Activated naive CD8-positive, alpha-beta T cell treated with anti-CD3 and anti-CD28 coated beads, Interleukin-2, amount 50 U/mL, for 24 hours (primary cell): ENCODE measurements at regions not wholly inside any gene's neighbourhood (a gene's known extent, or its start where the extent isn't known, plus 50 kb on each side); places are given as distances from the start of the nearest gene placed in this dataset.

ENCODE experiments used
- ATAC-seq: fragments of 150-1000 bp; cut with Tn5 transposase; one replicate; pipeline ENCODE4 v1.10.0; 2021
- DNase-seq: peaks from one replicate; pipeline ENCODE4 v3.0.0; 2021
- H3K27ac Mint-ChIP-seq: one replicate; pipeline ENCODE4 v1.8.0; 2021; ENCODE audit warnings: mild to moderate bottlenecking, mixed read lengths
- H3K27me3 Mint-ChIP-seq: one replicate; pipeline ENCODE4 v1.8.0; 2021; ENCODE audit warnings: mixed read lengths
- H3K36me3 Mint-ChIP-seq: one replicate; pipeline ENCODE4 v1.8.0; 2021; ENCODE audit warnings: low read depth, mixed read lengths
- H3K4me1 Mint-ChIP-seq: one replicate; pipeline ENCODE4 v1.8.0; 2021; ENCODE audit warnings: mixed read lengths
- H3K4me3 Mint-ChIP-seq: one replicate; pipeline ENCODE4 v1.8.0; 2021; ENCODE audit warnings: mild to moderate bottlenecking, moderate library complexity, mixed read lengths
- H3K9me3 Mint-ChIP-seq: one replicate; pipeline ENCODE4 v1.8.0; 2021; ENCODE audit warnings: mixed read lengths

GRCh38 chr18:60996822-60997221 lies 336.4 kb upstream of the CDH20 start:
- no peaks in the 10 kb centered on the region for H3K4me1 Mint-ChIP-seq
- DNase-seq (no peak), ATAC-seq (no peak)
- H3K4me3 Mint-ChIP-seq = no peak overlapping the region
- no peaks in the 10 kb centered on the region for H3K27me3 Mint-ChIP-seq
- H3K9me3 Mint-ChIP-seq = peaks cover 17% of the 10 kb centered on the region
- H3K36me3 Mint-ChIP-seq = no peaks in the 10 kb centered on the region
- no peak overlapping the region for H3K27ac Mint-ChIP-seq

GRCh38 chr18:61001138-61001537 lies 332.1 kb upstream of the CDH20 start:
- Mint-ChIP-seq H3K9me3 (peaks cover 16% of the 10 kb centered on the region), H3K27me3 (no peaks in the 10 kb centered on the region)
- ATAC-seq = no peak

DNA sequence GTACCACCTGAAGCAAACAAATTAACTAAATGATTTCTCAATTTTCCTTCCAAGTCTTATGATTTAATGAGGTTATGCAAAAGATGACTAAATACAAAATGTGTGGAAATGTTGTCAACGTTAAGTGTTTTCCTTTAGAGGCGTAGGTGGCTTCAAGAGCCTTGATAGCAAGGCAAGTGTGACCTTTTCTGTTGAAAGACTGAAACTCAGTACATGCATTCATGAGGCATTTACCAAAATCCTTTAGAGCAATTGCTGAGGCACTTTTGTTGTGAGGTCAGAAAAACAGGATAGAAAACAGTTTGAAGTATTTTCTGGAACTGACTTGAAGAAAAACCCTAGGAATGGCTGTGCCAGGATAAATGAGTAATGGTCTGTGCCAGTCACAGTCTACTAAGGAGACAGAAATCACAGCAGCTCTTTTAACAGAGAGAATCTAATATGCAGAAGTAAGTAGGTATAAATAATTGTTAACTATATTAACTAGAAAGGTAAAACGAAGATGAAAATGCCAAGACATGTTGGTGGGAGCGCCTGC lies 326.5 kb upstream of the CDH20 start:
- H3K4me3 Mint-ChIP-seq = no peak overlapping the region
- no peak overlapping the region for H3K27ac Mint-ChIP-seq
- H3K4me1 Mint-ChIP-seq = no peaks in the 10 kb centered on the region
- ATAC-seq (no peak), DNase-seq (no peak)
- H3K27me3 Mint-ChIP-seq = no peaks in the 10 kb centered on the region
- H3K9me3 Mint-ChIP-seq = peaks cover 9% of the 10 kb centered on the region
- H3K36me3 Mint-ChIP-seq = no peaks in the 10 kb centered on the region

More at GRCh38 chr18:61001138-61001537, 332.1 kb upstream of the CDH20 start:
- Mint-ChIP-seq H3K4me1 (no peaks in the 10 kb centered on the region), H3K36me3 (no peaks in the 10 kb centered on the region), H3K27ac (no peak overlapping the region), H3K4me3 (no peak overlapping the region)
- no peak for DNase-seq

GRCh38 chr18:61019338-61020301 lies 313.6 kb upstream of the CDH20 start:
- no peak for ATAC-seq
- no peak for DNase-seq
- Mint-ChIP-seq H3K4me3 (no peak overlapping the region), H3K27me3 (no peaks in the 10 kb centered on the region), H3K36me3 (no peaks in the 10 kb centered on the region), H3K27ac (no peak overlapping the region), H3K4me1 (no peaks in the 10 kb centered on the region), H3K9me3 (peaks cover 17% of the 10 kb centered on the region)

GRCh38 chr18:61025596-61025995 lies 307.6 kb upstream of the CDH20 start:
- no peak overlapping the region for H3K27ac Mint-ChIP-seq
- no peaks in the 10 kb centered on the region for H3K27me3 Mint-ChIP-seq
- no peak overlapping the region for H3K4me3 Mint-ChIP-seq
- ATAC-seq (no peak), DNase-seq (no peak)
- H3K36me3 Mint-ChIP-seq = no peaks in the 10 kb centered on the region
- H3K9me3 Mint-ChIP-seq = peaks cover 28% of the 10 kb centered on the region
- H3K4me1 Mint-ChIP-seq = no peaks in the 10 kb centered on the region

DNA sequence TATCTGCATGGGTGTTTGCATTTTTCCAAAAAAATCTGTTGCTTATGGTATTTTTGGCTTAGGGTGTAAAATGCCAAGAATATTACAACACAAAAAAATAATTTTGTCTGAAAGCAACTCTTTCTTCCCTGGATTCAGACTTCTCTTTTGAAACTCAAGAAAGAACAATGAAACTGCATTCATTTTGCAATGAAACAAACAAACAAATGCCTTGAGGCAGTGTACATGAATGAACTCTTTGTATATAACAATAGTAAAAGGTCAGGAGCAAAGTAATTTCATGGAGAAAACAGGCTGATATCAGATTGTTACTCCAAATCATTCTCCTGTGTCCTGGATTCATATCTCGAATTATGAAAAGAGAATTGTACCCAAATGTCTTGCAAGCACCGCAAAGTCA lies 301.6 kb upstream of the CDH20 start:
- Mint-ChIP-seq H3K9me3 (peaks cover 13% of the 10 kb centered on the region), H3K27me3 (no peaks in the 10 kb centered on the region), H3K4me3 (no peak overlapping the region), H3K36me3 (no peaks in the 10 kb centered on the region), H3K4me1 (no peaks in the 10 kb centered on the region), H3K27ac (no peak overlapping the region)
- ATAC-seq = no peak
- DNase-seq = no peak

GRCh38 chr18:61034580-61034979 lies 298.6 kb upstream of the CDH20 start:
- no peaks in the 10 kb centered on the region for H3K27me3 Mint-ChIP-seq
- H3K9me3 Mint-ChIP-seq = peaks cover 13% of the 10 kb centered on the region
- H3K4me3 Mint-ChIP-seq = no peak overlapping the region
- no peaks in the 10 kb centered on the region for H3K36me3 Mint-ChIP-seq
- H3K27ac Mint-ChIP-seq = no peak overlapping the region
- no peaks in the 10 kb centered on the region for H3K4me1 Mint-ChIP-seq
- ATAC-seq (no peak), DNase-seq (no peak)

DNA sequence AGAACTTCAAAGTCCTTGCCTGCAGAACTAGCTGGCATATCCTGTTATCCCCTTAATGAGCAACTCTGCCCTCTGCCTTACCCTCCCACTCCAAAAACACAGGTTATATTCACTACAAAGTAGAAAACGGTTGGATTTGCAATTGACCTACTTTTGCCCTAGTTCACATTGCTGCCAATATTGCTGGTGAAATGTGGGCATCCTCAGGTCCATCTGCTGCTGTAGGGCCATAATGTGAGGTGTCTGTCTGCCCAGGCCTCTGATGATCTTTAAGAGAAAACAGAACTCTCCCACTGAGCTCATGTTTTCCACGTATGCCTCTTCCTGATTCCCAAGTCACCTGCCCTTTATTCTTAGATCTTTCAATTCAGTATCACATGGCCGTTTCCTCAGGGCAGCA lies 294.0 kb upstream of the CDH20 start:
- no peaks in the 10 kb centered on the region for H3K36me3 Mint-ChIP-seq

DNA sequence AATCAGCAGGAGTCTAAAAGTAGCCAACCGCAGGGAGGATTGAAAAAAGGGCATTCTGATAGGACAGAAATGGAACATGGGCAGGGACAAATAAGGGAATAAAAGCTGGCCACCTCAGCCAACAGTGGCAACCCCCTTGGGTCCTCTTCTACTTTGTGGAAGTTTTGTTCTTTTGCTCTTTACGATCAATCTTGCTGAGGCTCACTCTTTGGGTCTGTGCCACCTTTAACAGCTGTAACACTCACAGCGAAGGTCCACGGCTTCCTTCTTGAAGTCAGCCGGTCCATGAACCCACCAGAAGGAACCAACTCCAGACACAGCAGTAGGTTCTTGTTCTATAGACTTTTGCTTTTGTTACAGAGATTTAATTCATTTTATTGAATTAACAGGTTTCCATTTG lies 285.4 kb upstream of the CDH20 start:
- DNase-seq (no peak), ATAC-seq (no peak)

More for the DNA sequence above, 294.0 kb upstream of the CDH20 start:
- H3K27me3 Mint-ChIP-seq = no peaks in the 10 kb centered on the region
- DNase-seq (no peak), ATAC-seq (no peak)
- peaks cover 2% of the 10 kb centered on the region for H3K9me3 Mint-ChIP-seq
- H3K27ac Mint-ChIP-seq = no peak overlapping the region
- H3K4me1 Mint-ChIP-seq = no peaks in the 10 kb centered on the region
- H3K4me3 Mint-ChIP-seq = no peak overlapping the region

GRCh38 chr18:61057443-61057842 lies 275.8 kb upstream of the CDH20 start:
- DNase-seq = no peak
- Mint-ChIP-seq H3K36me3 (no peaks in the 10 kb centered on the region), H3K27me3 (no peaks in the 10 kb centered on the region), H3K9me3 (no peaks in the 10 kb centered on the region), H3K4me3 (no peak overlapping the region), H3K27ac (no peak overlapping the region), H3K4me1 (no peaks in the 10 kb centered on the region)
- ATAC-seq = no peak

More for the DNA sequence above, 285.4 kb upstream of the CDH20 start:
- Mint-ChIP-seq H3K27me3 (no peaks in the 10 kb centered on the region), H3K36me3 (no peaks in the 10 kb centered on the region), H3K9me3 (no peaks in the 10 kb centered on the region), H3K4me3 (no peak overlapping the region), H3K4me1 (no peaks in the 10 kb centered on the region), H3K27ac (no peak overlapping the region)

DNA sequence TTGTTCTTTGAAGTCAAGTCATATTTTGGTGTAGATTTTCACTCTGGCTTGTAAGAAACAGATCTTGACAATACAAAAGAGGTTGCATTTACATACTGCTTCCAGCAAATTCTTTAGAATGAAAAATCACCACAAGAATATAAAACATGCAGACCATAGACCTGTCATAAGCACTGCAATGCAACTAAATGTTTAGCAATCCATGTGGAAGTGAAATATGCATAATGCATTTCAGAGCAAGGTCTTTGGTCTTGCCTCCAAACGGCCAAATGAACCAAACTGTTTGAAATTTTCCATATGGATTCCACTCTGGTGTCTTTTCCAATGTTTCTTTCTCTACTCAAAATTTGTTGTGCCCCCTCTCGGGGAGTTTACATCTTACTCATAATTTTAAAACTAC lies 271.0 kb upstream of the CDH20 start:
- ATAC-seq (no peak), DNase-seq (no peak)

DNA sequence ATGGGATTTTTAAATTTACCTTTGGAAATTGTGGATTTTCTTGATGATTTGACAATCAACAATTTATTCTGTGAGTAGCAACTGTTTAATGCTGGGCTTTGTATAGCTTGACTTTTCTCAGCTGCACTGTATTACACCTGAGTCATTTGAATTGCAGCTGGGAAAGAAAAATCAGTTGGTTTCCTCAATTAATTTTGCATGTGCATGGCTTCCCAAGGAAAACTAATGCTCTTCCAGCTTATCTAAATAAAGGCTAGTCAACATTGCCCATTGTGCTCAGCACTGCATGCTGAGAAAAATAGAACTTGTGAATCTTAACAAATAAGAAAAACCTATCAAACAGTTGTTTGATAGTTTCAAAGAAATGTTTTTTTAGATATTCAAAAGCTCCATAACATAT lies 268.3 kb upstream of the CDH20 start:
- H3K4me3 Mint-ChIP-seq = no peak overlapping the region
- no peaks in the 10 kb centered on the region for H3K27me3 Mint-ChIP-seq

More for the DNA sequence above, 271.0 kb upstream of the CDH20 start:
- no peak overlapping the region for H3K27ac Mint-ChIP-seq
- H3K4me3 Mint-ChIP-seq = no peak overlapping the region
- no peaks in the 10 kb centered on the region for H3K27me3 Mint-ChIP-seq
- no peaks in the 10 kb centered on the region for H3K9me3 Mint-ChIP-seq
- no peaks in the 10 kb centered on the region for H3K4me1 Mint-ChIP-seq
- no peaks in the 10 kb centered on the region for H3K36me3 Mint-ChIP-seq

DNA sequence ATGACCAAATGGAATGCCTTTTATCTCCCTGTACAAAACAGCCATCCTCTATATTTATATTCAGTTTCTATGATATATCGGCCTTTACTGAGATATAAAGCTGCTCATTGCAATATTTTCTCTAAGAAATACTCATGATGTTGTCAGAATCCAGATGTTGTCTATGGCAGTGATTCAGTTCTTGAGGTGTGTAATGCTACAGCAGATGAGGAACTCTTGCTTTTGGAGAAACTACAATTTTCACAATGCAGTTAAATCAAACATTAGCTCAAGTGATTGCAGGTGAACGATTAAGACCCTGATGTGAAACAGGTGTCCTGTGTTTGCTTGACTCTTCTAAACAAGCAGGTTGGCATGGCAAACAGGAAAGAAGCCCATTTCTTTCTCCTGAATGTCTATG lies 256.2 kb upstream of the CDH20 start:
- peaks cover 4% of the 10 kb centered on the region for H3K9me3 Mint-ChIP-seq
- no peaks in the 10 kb centered on the region for H3K36me3 Mint-ChIP-seq
- H3K4me1 Mint-ChIP-seq = no peaks in the 10 kb centered on the region
- no peak overlapping the region for H3K4me3 Mint-ChIP-seq
- DNase-seq = no peak
- H3K27ac Mint-ChIP-seq = no peak overlapping the region
- no peak for ATAC-seq
- H3K27me3 Mint-ChIP-seq = no peaks in the 10 kb centered on the region

More for the DNA sequence above, 268.3 kb upstream of the CDH20 start:
- H3K4me1 Mint-ChIP-seq = no peaks in the 10 kb centered on the region
- no peaks in the 10 kb centered on the region for H3K36me3 Mint-ChIP-seq
- H3K27ac Mint-ChIP-seq = no peak overlapping the region
- H3K9me3 Mint-ChIP-seq = no peaks in the 10 kb centered on the region
- ATAC-seq (no peak), DNase-seq (no peak)

DNA sequence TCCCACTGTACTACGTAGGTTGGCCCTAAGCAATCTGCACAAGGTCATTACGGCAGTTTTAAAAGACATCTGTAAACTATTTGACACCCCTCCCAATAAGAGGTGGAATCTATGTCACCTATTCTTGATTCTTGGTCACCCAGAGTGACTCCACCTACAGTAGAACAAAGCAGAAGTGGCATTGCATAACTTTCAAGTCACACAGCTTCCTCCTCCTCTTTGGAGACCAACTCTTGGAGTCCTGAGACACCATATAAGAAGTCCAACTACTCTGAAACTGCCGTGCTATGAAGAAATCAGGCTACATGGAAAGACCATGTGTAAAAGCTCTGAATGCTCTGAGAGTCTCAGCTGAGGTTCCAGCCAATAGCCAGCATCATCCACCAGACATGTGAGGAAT lies 253.5 kb upstream of the CDH20 start:
- Mint-ChIP-seq H3K4me1 (no peaks in the 10 kb centered on the region), H3K4me3 (no peak overlapping the region), H3K27ac (no peak overlapping the region), H3K36me3 (no peaks in the 10 kb centered on the region), H3K27me3 (no peaks in the 10 kb centered on the region), H3K9me3 (no peaks in the 10 kb centered on the region)
- ATAC-seq (no peak), DNase-seq (no peak)

- no peaks in the 10 kb centered on the region for H3K27me3 Mint-ChIP-seq
Measured at GRCh38 chr18:61080954-61081528, 252.2 kb upstream of the CDH20 start.

More at GRCh38 chr18:61080954-61081528, 252.2 kb upstream of the CDH20 start:
- no peaks in the 10 kb centered on the region for H3K9me3 Mint-ChIP-seq
- DNase-seq (no peak), ATAC-seq (no peak)
- H3K36me3 Mint-ChIP-seq = no peaks in the 10 kb centered on the region
- H3K4me3 Mint-ChIP-seq = no peak overlapping the region
- H3K4me1 Mint-ChIP-seq = no peaks in the 10 kb centered on the region
- H3K27ac Mint-ChIP-seq = no peak overlapping the region
